HG02884 (cell line): ENCODE measurements at regions not wholly inside any gene's neighbourhood (a gene's known extent, or its start where the extent isn't known, plus 50 kb on each side); places are given as distances from the start of the nearest gene placed in this dataset.
"Not testable (repeated sequence)": the region's sequence is repeated elsewhere in the genome, so short reads cannot be mapped to it uniquely, and the experiment has no call there.

Experiments used
- ATAC-seq: cut with Tn5 transposase; IDR thresholded peaks from one replicate; pipeline ENCODE4 v1.9.1; 2021; ENCODE audit warnings: mild to moderate bottlenecking, moderate library complexity; ENCODE audit not compliant: unreplicated experiment

DNA sequence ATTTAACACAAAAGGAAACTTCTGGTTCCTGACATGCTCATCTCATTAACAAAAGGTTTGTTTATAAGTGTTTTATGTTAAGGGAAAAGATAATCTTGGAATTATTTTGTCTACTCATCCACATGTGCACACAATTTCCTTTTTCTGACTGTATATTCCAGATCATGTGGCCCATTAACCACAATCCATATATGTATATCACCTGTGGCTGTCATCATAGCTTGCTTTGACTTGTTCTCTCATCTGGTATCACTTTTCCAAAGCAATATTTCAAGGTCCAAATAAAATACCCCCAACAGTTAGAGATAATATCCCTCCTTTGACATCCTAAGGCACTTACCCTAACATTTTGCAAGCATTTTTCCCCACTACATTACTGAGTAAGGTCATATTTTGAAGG, 856.1 kb downstream of the CDH11 start:
- no peak for ATAC-seq

GRCh38 chr16:64260631-64261401, 861.0 kb downstream of the CDH11 start:
- ATAC-seq: not testable (repeated sequence)

GRCh38 chr16:64254443-64255367, 867.2 kb downstream of the CDH11 start:
- ATAC-seq: no peak

DNA sequence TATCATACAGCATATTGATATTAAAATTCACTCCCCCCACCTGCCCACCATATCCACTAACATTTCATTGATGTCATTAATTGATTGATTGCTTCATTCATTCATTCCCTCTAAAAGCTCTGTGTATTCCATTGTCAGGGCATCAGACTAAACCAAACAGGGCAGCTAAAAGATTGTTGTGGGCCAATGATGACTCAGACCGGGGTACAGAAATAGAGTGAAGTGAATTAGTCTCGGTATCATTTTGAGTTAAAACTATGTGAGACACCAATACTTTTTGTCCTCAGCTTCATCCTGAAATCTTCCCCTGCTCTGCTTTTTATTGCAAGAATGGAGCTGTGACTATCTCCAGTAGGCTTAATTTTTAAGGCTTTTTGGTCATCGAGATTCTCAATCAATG, 868.3 kb downstream of the CDH11 start:
- ATAC-seq: no peak

GRCh38 chr16:64253096-64253495, 868.8 kb downstream of the CDH11 start:
- ATAC-seq: no peak

GRCh38 chr16:64251742-64252141, 870.1 kb downstream of the CDH11 start:
- no peak for ATAC-seq

DNA sequence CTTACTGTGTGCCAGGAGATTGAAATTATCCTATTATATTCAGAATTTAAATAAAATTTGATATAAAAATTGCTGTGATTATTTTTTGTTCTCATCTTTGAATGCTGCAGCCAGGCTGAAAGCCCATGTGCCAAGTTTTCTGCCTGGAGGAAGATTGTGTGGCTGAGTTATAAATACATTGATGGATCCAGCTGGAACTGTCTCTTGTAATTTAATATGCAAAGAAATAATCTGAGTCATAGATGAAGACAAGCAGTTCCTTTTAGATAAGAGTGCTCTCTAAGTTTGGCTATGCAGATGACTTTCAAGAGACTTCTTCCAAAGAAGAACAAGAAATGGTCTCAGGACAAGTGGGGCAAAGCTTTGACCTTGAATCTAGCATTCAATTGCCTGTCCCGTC, 871.0 kb downstream of the CDH11 start:
- no peak for ATAC-seq

DNA sequence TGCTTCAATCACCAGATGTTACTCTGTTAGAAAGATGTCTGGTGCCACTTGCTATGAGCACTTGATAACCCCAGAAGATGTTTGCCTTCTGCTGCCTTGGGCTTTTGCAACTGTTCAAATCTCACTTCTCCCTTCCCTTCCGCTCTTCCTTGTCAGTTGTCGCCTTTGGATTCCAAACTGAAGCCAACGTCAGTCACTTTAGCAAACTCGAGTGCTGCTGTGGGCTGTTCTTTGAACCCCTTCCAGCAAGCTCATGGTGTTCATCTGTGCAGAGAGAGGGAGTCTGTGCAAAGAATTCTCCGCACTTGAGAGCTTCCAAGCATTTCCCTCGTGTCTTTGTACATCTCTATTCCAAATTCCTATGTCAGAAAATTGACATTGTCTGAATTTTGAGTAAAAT, 879.4 kb downstream of the CDH11 start:
- no peak for ATAC-seq

DNA sequence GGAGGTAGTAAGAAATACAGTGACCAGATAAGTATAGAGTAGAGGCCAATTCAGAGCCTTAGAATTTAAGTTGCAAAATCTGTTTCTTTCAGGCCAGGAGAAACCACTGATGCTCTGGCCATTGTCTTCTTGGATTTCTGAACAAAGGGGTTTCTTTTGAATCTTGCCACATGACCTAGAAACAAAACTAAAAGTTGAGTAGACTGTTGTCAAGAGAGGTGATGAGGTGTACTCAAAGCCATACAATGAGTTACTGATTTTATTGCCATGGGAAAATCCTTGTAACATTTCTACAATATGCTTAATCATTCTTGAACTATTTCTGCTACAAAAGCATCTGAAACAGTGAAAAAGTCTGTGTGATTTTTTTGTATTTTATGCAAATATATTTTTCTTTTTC, 881.3 kb downstream of the CDH11 start:
- no peak for ATAC-seq

DNA sequence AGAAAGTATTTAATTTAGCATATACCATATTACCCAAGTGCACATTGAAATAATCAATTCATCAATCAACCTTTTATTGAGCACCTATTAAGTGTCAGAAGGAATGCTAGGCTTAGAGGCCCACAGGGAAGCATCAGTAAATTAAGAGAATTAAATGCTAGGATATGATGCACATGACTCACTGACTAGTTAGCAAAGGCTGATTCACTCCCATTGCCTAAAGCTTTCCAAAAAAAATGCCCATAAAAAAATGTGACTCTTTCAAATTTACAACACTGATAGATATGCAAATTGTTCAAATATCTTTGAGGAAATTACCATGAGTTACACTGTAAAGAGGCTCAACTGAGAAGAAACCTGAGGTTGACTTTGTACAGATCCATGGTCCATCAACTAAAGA, 883.3 kb downstream of the CDH11 start:
- ATAC-seq: no peak

GRCh38 chr16:64236316-64236715, 885.5 kb downstream of the CDH11 start:
- no peak for ATAC-seq

- ATAC-seq: no peak
These were observed 887.7 kb downstream of the CDH11 start for GRCh38 chr16:64234200-64234599.

- ATAC-seq: no peak
These were observed 896.2 kb downstream of the CDH11 start for GRCh38 chr16:64225696-64226095.

GRCh38 chr16:64225036-64225435, 896.8 kb downstream of the CDH11 start:
- ATAC-seq: no peak

- ATAC-seq: no peak
These were observed 903.9 kb downstream of the CDH11 start for GRCh38 chr16:64217789-64218535.

DNA sequence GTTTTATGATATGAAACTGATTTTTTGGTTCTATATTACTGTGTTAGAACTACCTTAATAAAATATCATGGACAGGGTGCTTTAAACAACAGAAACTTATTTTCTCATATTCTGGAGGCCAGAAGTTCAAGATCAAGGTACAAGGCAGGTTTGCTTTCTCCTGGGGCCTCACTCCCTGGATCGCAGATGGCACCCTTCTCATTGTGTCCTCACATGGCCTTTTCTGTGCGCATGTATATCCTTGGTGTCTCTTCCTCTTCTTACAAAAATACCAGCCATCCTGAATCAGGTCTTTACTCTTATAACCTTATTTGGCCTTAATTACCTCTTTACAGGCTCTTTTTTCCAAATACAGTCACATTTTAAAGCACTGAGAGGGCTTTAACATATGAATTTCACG, 906.1 kb downstream of the CDH11 start:
- no peak for ATAC-seq

DNA sequence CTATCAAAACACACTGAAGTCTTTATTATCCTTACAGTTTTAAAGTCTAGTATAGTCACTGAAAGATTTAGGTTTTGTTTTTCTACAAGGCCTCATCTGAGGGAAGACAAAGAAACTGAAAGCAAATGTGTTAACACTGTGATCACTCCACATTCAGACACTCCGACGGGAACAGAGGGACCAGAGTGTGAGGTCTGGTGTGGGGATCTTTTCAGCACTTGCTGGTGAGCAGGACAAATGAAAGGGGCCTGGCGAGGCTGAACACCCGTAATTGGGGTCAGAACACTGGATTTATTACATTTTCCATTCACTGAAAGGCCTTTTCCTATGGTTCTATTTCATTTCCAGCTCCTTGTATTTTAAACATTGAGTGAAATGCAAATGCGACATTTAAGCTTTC, 910.5 kb downstream of the CDH11 start:
- ATAC-seq: no peak

GRCh38 chr16:64206862-64207261, 915.0 kb downstream of the CDH11 start:
- no peak for ATAC-seq

GRCh38 chr16:64203126-64203525, 918.7 kb downstream of the CDH11 start:
- ATAC-seq: no peak

GRCh38 chr16:64202571-64202970, 919.3 kb downstream of the CDH11 start:
- ATAC-seq: no peak

DNA sequence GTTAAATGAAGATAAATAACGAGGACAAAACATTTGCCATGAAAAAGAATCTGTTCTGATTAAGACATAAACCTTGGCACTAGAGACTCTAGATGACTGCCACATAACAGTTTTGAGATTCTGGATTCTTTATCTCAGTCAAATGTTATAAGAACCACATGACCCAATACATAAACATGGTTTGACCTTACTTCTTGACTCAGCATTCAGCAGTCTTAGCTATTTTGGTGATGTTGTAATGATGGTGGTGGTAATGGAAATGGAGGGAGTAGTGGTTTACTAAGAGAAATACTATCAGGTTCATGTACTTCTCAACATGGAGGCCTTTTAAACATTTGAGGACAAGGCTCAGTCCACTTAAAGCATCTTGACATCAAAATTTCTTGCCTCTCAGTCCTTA, 925.4 kb downstream of the CDH11 start:
- no peak for ATAC-seq
